ENCODE measurements at regions not wholly inside any gene's neighbourhood (a gene's known extent, or its start where the extent isn't known, plus 50 kb on each side); places are given as distances from the start of the nearest gene placed in this dataset.

DNA sequence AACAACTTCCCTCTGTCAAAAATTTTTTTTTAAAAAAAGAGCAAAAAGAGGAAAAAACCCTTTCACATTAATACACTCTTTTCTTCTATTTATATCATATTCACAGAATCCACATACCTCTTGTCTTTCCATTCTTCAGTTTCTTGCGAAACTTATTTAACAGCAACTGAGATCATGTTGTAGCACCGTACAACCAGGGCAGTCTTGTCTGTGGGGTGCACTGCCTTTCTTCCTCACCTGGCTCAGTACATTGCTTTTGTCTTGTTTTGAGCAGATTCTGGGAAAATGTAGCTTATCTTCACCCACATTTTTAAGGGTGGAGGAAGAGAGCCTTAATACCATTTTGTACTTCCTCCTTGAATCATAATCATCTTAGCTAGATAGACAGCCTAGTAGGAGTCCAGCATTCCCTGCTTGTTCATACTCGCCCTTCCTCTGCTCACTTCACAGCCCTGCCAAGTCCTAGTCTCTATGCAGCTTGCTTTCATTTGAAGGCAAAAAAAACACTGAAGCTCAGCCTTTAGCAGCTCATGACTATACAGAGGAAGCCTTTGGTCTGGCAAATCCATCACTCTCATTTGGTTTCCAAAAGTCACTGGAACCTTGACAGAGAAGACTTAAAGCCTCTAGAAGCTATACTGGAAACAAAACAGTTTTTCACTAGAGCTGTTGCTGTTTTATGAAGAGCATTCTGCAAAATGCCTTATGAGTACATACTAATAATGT is 140.6 kb upstream of the BANK1 start:
- Histone ChIP-seq H3F3A (ENCODE audit: insufficient read depth, low read length, poor library complexity, severe bottlenecking) (no peaks in the 10 kb centered on the region), H3K9me2 (ENCODE audit: insufficient read depth, low read length) (no peaks in the 10 kb centered on the region), H4K20me1 (ENCODE audit: insufficient read depth) (no peaks in the 10 kb centered on the region), H3K9ac (ENCODE audit: low read length) (no peak overlapping the region), H3K36me3 (ENCODE audit: insufficient read depth, low read length) (no peaks in the 10 kb centered on the region), H3K27me3 (ENCODE audit: insufficient read depth, low read depth, low read length) (no peaks in the 10 kb centered on the region), H2AFZ (ENCODE audit: low read depth, low read length) (no peak overlapping the region), H3K9me3 (ENCODE audit: low read length) (no peaks in the 10 kb centered on the region), H3K4me2 (ENCODE audit: low read length) (no peak overlapping the region), H3K4me3 (ENCODE audit: low read length) (no peak overlapping the region), H3K27ac (ENCODE audit: low read length) (no peak overlapping the region), H3K79me2 (replicated peaks; ENCODE audit: insufficient read depth, low read length) (no peaks in the 10 kb centered on the region)
- TF ChIP-seq REST (IDR thresholded peaks at IDR 0.05; ENCODE audit: borderline replicate concordance) (no peak), SMC3 (conservative IDR thresholded peaks at IDR 0.05; ENCODE audit: poor library complexity) (no peak), EP300 (conservative IDR thresholded peaks at IDR 0.05; ENCODE audit: poor library complexity, severe bottlenecking) (no peak), POLR2AphosphoS5 (IDR thresholded peaks at IDR 0.05) (no peak), TAF1 (IDR thresholded peaks at IDR 0.05; ENCODE audit: low read depth) (no peak), MXI1 (conservative IDR thresholded peaks at IDR 0.05; ENCODE audit: poor library complexity, severe bottlenecking) (no peak), RAD21 (conservative IDR thresholded peaks at IDR 0.05) (no peak), EZH2 (IDR thresholded peaks at IDR 0.05; ENCODE audit: borderline replicate concordance, insufficient read depth, low read length, poor library complexity, severe bottlenecking) (no peak)
- TF ChIP-seq, protein P1, sequence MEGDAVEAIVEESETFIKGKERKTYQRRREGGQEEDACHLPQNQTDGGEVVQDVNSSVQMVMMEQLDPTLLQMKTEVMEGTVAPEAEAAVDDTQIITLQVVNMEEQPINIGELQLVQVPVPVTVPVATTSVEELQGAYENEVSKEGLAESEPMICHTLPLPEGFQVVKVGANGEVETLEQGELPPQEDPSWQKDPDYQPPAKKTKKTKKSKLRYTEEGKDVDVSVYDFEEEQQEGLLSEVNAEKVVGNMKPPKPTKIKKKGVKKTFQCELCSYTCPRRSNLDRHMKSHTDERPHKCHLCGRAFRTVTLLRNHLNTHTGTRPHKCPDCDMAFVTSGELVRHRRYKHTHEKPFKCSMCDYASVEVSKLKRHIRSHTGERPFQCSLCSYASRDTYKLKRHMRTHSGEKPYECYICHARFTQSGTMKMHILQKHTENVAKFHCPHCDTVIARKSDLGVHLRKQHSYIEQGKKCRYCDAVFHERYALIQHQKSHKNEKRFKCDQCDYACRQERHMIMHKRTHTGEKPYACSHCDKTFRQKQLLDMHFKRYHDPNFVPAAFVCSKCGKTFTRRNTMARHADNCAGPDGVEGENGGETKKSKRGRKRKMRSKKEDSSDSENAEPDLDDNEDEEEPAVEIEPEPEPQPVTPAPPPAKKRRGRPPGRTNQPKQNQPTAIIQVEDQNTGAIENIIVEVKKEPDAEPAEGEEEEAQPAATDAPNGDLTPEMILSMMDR (IDR thresholded peaks at IDR 0.05; ENCODE audit: poor library complexity, severe bottlenecking), result no peak

GRCh38 chr4:101647710-101648034 is 142.9 kb upstream of the BANK1 start:
- no peaks in the 10 kb centered on the region for H3K9me2 ChIP-seq (ENCODE audit: insufficient read depth, low read length)
- H3K9me3 ChIP-seq (ENCODE audit: low read length), result no peaks in the 10 kb centered on the region
- H3K79me2 ChIP-seq (replicated peaks; ENCODE audit: insufficient read depth, low read length), result no peaks in the 10 kb centered on the region
- TF ChIP-seq RAD21 (conservative IDR thresholded peaks at IDR 0.05) (no peak), POLR2AphosphoS5 (IDR thresholded peaks at IDR 0.05) (no peak), TAF1 (IDR thresholded peaks at IDR 0.05; ENCODE audit: low read depth) (no peak)
- TF ChIP-seq, protein P1 (IDR thresholded peaks at IDR 0.05; ENCODE audit: poor library complexity, severe bottlenecking), result no peak
- H4K20me1 ChIP-seq (ENCODE audit: insufficient read depth), result no peaks in the 10 kb centered on the region
- H3K36me3 ChIP-seq (ENCODE audit: insufficient read depth, low read length), result no peaks in the 10 kb centered on the region
- H3K27me3 ChIP-seq (ENCODE audit: insufficient read depth, low read depth, low read length), result no peaks in the 10 kb centered on the region
- no peak overlapping the region for H3K27ac ChIP-seq (ENCODE audit: low read length)
- no peak overlapping the region for H3K4me2 ChIP-seq (ENCODE audit: low read length)
- H3F3A ChIP-seq (ENCODE audit: insufficient read depth, low read length, poor library complexity, severe bottlenecking), result no peaks in the 10 kb centered on the region
- no peak overlapping the region for H3K4me3 ChIP-seq (ENCODE audit: low read length)
- no peak overlapping the region for H3K9ac ChIP-seq (ENCODE audit: low read length)
- no peak overlapping the region for H2AFZ ChIP-seq (ENCODE audit: low read depth, low read length)
